HG03354 (cell line): ENCODE measurements at regions not wholly inside any gene's neighbourhood (a gene's known extent, or its start where the extent isn't known, plus 50 kb on each side); places are given as distances from the start of the nearest gene placed in this dataset.
A peak's percentile ranks its signal among the peaks of the same experiment; 100 is the strongest.
"Not testable (repeated sequence)": the region's sequence is repeated elsewhere in the genome, so short reads cannot be mapped to it uniquely, and the experiment has no call there.

Experiments used
- ATAC-seq: cut with Tn5 transposase; IDR thresholded peaks from one replicate; pipeline ENCODE4 v1.9.1; 2021; ENCODE audit warnings: mild to moderate bottlenecking; ENCODE audit not compliant: unreplicated experiment, poor library complexity, severe bottlenecking

DNA sequence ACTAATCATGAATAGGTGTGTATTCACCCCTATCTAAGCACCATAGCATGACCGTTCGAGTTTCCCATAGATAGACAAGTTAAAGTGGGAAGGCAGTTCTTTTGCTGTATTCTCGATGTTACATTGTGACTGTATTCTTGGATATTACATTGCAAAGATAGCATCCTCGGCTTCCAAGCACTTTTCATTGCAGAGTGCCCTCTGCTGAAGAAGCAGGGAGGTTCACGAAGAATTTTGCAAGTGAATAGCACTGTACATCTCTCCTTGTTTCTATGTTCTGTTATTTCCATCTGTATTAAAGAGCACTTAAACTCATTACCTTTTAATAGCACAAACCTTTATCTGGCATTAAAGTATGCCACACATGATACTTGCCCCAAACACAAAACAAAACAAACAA lies 426.7 kb upstream of the ARX start:
- no peak for ATAC-seq

DNA sequence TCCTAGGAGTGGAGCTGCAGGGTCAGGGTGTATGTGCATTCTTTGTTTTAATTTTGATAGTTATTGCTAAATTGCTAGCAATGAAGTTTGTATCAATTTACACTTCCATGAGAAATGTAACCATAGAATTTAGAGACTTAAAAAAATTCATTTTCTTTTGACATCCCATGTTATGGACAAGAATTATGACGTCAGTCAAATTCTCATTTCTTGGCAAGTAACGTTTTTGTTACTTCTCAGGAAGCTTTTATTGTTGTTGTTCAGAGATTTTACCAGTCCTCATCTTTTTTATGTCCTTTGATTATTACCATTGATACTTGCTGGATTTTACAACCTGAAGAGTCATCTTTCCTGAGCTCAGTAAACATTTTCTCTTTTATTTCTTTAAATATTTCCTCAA lies 417.5 kb upstream of the ARX start:
- no peak for ATAC-seq

DNA sequence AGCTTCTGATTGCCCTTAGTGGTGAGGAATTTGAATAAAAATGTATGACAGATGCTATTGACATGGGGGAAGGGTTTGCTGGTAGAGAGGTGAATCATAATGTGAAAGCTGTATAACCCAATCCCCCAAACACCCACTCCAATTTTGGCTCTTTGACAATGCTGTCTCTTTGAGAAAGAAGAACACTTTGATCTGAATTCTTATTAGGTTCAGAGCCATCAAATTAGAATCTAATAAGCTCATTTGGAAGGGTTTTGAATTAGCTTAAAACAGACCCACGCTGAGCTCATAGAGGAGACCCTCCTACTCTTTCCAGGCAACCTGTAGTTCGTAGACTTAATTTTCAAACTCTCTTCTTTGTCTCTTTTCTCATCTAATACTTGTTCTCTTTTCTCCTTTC lies 416.6 kb upstream of the ARX start:
- no peak for ATAC-seq

DNA sequence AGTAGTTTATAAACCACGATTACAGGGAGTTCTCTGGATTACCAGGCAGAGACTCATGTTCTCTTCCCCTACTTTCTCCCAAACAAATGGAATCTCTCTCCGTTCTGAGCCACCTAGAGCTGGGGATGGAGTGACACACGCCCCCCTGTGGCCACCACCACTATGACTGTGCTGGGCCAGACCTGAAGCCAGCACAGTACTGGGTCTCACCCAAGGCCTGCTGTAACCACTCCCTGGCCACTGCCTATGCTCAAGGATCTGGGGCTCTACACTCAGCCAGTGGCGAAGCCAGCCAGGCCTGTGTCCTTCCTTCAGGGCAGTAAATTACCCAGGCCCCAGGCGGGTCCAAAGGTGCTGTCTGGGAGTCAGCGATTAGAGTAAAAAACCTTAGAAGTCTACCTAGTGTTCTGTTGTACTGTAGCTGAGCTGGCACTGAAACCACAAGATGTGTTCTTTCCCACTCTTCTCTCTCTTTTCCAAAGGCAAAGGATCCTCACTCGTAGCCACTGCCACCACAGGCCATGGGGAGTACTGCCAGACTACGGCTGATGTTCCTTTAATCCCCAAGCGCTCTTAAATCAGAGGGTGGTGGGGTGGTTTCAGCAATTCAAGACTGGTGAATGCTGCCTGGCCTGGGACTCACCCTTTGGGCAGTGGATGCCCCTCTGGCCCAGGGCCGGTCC lies 412.2 kb upstream of the ARX start:
- no peak for ATAC-seq

DNA sequence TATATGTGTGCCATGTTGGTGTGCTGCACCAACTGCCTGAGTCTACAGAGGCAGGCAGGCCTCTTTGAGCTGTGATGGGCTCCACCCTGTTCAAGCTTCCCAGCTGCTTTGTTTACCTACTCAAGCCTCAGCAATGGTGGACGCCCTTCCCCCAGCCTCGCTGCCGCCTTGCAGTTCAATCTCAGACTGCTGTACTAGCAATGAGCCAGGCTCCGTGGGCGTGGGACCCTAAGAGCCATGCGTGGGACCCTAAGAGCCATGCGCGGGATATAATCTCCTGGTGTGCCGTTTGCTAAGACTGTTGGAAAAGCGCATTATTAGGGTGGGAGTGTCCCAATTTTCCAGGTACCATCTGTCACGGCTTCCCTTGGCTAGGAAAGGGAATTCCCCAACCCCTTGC lies 388.4 kb upstream of the ARX start:
- ATAC-seq = not testable (repeated sequence)

DNA sequence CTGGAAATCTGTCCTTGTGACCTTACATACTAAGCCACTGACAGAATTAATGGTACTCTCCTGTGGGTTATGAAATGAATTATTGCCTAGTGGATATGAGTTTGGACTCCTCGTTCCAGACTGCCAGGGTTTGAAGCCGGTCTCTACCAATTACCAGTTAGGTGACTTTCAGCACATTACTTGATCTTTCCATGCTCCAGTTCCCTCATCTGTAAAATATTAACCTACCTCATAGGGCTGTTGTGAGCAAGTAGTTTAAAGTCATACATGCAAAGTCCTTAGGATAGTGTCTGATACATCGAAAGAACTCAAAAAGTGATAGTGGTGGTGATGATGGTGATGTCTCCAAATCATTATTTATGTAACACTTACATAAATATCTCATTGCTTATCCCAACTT lies 373.5 kb upstream of the ARX start:
- no peak for ATAC-seq

DNA sequence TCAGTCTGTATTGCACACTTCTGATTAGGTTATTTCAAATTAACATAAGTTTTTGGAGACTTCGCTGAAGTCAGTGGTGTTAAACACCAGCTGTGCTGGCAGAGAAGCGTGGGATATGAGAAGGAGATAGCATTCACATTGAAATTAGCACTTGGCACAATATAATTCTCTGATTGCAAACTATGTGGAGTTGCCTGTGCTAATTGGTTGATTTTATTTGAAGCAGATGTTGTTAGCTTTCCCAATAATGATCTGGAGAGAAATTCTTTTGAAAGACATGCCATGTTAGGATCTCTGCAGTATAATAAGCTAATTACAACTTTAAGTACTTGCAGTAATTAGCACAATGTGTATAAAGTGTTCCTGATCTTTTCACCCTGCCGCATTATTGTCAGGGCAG lies 367.4 kb upstream of the ARX start:
- no peak for ATAC-seq

DNA sequence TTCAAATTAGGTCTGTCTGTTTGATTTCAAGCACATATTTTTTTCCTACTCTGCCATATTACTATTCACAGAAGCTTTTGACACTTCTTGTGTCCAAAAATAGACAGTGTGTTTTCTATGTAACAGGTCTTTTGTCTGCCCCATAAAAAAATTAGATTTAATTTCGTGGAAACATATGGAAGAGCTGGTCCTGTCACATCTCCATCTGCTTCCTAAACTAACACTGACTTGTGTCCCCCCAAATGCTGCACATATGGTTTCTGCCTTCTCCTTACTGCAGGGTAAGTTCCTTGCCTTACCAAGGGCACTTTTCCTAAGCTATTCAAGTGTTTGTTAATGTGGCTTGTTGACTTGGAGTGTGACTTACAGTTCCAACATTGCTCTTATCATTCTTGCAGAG lies 340.7 kb upstream of the ARX start:
- ATAC-seq = no peak

DNA sequence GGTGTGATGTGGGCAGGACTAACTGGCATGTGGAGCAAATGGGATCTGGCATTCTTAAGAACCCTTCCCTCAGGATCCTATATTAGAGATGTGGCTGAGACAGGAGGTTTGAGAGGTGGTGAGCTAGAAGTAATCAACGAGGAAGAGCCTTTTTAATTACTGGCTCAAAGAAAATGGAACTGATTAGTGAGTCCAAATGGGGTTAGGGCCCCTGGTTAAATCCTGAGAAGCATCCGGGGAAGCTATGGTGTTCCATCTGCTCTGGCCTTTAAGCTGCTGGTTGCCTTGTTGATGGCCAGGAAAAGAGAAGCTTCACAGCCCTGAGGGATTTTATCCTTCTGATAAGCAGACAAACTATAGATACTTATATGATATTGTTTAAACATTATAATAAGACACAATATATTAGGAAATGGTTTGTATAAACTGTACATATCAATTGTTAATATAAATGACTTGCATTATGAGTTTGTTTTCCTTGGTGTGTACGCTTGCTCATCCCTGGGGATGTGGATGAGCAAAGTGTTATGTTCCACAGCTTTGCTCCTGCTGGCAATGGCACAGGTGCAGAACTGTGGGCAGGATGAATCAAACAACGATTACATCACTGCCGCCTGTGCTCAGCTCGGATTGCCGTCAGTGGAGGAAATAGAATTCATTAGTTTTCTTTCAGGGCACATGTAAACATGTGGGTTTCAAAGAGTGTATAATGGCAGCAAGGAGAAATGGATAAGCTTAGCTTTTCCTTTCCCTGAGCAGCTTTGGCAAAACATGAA lies 328.6 kb upstream of the ARX start:
- ATAC-seq = no peak

DNA sequence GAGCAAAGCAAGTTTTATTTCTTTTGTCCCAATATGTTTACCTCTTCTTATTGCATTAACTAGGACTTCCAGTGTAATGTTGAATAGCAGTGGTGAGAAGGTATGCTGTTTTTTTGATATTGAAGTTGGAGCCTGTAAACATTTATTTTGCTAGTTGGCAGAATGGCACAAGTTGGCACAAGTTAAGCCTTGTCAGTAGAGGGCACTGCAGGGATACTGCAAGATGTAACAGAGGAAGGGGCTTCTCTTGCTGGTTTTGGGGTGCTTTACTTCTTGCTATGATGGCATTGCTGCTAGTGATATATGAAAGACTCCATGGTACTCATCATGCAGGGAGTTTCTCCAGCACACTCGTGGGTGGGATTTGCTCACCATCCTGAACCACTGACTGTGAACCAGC lies 327.3 kb upstream of the ARX start:
- no peak for ATAC-seq

DNA sequence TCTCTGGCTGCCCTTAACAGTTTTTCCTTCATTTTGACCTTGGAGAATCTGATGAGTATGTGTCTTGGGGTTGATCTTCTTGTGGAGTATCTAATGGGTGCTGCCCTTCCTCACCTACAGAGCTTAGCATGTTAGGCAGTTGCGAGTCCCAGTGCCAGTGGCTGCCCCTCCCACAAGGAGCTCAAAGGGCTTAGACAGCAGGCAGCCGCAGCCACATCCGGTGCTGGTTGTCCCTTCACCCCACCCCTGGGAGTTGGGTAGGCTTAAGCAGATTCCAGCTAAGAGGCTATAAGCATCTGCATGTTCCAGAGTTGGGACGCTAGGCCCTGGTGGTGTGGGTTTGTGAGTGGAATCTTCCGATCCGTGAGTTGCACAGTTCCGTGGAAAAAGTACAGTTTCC lies 322.1 kb upstream of the ARX start:
- no peak for ATAC-seq

DNA sequence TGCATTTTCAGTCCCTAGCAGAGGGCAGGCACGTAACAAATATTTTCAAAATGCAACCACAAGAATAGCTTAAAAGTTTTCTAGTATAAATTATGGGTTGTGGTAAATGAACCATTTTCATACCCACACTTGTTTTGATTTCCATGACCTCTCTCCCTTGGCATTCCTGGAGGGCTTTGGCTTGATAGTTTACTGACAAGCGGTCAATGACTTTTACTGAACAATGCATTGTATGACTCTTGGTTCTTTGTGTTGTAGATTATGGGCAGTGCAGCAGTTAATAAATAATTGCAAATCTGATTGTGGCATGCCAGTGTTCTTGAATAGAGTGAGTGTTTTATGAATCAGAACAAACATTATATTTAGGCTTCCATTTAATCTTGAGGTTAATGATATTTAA lies 285.2 kb upstream of the ARX start:
- no peak for ATAC-seq

DNA sequence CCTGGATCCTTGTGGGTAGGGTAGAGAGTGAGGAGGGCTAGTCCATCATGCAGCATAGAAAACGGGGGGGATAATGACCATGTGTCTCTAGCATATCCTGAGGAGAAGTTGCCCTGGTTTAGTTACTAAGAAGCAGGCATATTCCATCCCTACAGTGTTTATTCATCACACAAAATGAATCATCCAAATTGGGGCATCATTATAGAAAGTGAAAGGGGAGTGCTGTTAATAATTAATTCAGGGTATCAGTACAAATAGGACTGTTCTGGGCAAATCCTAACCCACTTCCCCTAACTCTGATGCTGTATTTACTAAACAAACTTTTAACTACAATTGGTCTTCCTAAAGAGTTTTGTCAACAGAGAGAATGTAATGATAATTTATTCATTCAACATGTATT lies 281.1 kb upstream of the ARX start:
- peak; percentile 76 for ATAC-seq

DNA sequence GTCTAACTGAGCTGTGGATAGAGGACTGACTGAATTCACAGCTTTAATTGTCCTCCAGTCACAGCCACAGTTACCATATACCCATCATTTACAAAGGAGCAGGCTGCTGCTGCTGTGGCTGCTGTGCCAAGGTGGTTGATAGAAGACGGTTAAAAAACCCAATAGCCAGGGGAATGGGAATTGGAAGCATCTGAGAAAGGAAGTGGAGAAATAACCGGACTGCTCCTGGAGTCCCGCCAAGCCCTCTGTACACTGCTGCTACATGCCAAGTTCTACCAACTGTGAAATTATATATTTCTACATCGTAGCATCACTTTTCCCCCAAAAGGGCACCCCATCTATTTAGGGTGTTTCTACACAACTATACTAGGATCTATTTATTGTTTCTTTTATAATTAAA lies 279.7 kb upstream of the ARX start:
- ATAC-seq = no peak

DNA sequence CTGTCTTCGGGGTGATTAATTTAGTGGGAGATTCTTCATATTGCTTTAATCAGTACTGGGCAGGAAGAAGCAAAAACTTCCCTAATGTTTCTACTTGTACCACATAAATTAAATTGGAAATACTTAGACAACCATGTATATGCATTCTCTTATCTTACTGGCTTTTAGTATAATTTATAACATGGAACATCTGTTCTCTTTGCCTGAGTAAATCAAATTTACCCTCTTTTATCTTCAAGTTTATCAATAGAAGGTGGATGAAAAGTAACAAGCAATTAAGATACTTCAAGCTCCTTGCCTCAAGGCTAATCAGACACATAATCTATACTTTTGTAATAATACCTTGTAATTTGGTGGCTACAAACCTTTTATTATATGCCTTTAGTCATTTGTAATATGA lies 274.4 kb upstream of the ARX start:
- ATAC-seq = no peak

DNA sequence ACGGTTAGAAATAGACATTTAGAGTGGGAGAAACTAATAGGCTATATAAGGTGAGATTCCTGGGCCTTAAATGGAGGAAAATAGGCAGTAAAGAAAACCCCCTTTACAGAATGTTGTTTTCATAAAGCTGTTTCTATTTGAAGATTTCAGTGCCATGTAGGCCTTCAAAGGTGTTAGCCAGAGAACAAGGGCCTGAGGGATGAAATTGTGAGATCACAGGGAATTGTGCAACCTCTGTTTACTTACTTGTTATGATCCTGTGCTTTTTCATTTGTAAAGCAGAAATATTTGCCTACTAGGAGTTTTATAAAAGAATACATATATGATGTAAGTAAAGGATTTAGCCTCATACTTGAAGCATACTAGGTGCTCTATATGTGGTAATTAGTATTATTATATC lies 272.9 kb upstream of the ARX start:
- ATAC-seq = no peak

DNA sequence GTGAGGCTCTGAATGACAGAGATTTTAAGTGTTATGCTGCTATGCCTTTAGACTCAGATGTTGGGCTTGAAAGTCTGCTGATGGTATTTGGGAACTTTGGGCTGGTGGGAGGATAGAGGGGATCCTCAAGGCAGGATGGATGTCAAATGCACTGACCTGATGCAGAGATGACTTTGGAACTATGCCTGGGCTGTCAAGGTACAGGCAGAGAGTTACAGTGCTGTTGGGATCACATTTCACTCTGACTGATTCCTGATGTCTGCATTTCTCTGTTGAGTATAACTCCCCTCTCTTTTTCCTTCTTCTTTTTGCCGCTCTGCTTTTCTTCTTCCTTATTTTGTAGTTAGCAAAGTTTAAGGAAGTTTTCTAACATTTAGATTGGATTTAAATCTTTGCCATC lies 271.8 kb upstream of the ARX start:
- no peak for ATAC-seq

DNA sequence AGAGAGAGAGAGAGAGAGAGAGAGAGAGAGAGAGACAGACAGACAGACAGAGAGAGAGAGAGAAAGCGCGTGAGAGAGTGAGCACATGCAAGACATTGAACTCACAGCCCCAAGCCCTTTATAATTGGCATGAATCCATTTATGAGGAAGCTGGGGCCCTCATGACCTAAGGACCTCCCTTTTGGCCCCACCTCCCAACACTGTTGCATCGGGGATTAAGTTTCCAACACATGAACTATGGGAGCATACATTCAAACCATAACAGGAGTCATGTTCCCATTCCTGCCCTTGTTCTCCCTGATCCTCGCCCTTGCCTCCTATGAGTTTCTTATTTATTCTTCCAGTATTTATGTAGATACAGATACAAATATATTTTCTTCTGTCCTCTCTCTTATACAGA lies 269.8 kb upstream of the ARX start:
- no peak for ATAC-seq

DNA sequence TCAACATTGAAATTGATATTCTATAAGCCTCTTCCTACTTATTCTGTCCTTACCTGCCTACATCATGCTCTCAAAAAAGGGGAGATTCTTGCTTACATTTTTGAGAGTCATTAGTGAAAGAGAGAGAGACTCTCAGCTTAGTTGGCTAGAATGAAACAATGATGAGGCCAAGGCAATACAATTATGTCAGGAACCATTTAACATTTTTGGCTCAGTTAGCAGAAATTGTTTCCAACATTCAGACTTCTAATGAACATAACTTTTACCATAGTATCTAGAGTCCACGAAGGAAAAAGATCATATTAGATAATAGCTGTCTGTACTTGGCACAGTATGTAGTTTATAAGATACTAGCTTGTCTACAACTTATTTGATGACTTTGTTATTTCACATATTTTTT lies 263.7 kb upstream of the ARX start:
- ATAC-seq = no peak

DNA sequence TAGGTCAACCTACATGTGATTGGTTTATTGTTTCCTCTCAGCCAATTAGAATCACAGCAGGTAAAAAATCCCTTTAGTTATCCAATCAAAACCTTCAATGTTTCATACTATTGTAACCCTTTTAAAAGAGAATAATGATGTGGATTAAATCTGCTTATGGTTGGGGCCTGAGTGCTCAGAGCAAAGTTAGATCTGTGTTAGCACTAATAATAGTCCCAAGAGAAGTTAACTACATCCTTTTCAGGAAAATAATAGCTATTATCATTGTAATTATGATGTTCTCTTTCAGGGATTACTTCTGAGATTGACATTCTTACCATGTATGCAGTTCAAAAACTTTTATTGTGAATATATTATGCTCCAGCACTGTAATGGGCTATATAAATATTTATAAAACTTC lies 262.6 kb upstream of the ARX start:
- no peak for ATAC-seq

DNA sequence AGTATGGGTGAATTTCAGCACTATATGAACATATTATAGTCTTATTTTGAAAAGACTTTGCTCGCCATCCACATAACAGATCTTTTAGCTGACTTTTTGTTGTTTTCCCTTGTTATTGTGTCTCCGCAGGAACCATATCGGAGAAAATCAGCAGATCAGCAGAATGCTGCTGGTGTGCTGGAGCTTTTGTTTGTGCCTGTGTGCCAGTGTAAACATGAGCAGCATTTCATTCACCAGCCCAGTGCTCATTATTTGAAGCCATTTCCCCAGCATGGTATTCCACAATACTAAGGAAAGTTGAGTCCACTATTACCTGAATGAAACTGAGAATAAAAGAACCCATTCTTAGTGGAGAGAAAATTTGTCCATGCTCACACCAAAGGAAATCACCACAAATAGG lies 261.8 kb upstream of the ARX start:
- no peak for ATAC-seq

DNA sequence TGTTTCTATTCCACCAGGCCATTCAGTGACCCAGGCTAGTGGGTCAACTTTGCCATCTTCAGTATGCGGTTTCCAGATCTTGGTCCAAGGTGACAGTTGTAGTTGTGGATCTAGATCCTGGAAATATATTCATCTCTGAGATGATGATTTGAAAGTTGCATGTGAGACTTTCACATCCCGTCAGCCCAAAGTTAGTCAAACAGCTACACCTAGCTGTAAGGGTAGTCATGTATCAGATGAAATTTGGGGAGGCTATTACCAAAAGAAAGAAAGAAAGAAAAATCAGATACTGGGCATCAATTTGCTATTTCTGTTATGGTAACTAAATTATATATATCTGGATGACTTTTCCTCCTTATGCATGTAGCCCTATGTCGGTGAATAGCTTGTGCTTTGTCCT lies 259.4 kb upstream of the ARX start:
- no peak for ATAC-seq
